A673 (cell line): ENCODE measurements at regions not wholly inside any gene's neighbourhood (a gene's known extent, or its start where the extent isn't known, plus 50 kb on each side); places are given as distances from the start of the nearest gene placed in this dataset.

Experiments
- BruUV-seq: library from RNA; stranded (reverse); fragments of 400-500 nt; replicated peaks from 2 replicates; lab custom pipeline; 2021; lab: Mats Ljungman, UMichigan
- CTCF ChIA-PET: fragments of 300-600 bp; sonication (Branson Sonifier 250); formaldehyde crosslinking; loops from one replicate; lab custom pipeline; 2022; ENCODE audit warnings: antibody characterized with exemption; lab: Charles Lee
- POLR2A ChIA-PET: fragments of 300-600 bp; sonication (Branson Sonifier 250); formaldehyde crosslinking; loops from one replicate; lab custom pipeline; 2022; ENCODE audit warnings: antibody characterized with exemption; ENCODE audit not compliant: low non-redundant PET; lab: Charles Lee
- DNase-seq: peaks from one replicate; pipeline ENCODE4 v3.0.0-alpha.2; 2015; ENCODE audit warnings: low spot score
- H3K27ac ChIP-seq: fragments of 200-600 bp; sonication (generic); 2 replicates; pipeline ENCODE4 v1.5.1; 2016; ENCODE audit warnings: mixed run types, low read depth, mild to moderate bottlenecking, mixed read lengths, antibody characterized with exemption, low read length; ENCODE audit not compliant: poor library complexity, severe bottlenecking
- H3K27me3 ChIP-seq: fragments of 200-600 bp; sonication (generic); replicated peaks from 2 replicates; pipeline ENCODE4 v1.6.1; 2017; ENCODE audit warnings: mixed run types, low read depth, mild to moderate bottlenecking, mixed read lengths, antibody characterized with exemption, low read length; ENCODE audit not compliant: insufficient read depth, poor library complexity
- H3K36me3 ChIP-seq: fragments of 200-600 bp; sonication (generic); 2 replicates; pipeline ENCODE4 v1.6.1; 2016; ENCODE audit warnings: mixed run types, mild to moderate bottlenecking, mixed read lengths, antibody characterized with exemption, low read length; ENCODE audit not compliant: insufficient read depth, poor library complexity, severe bottlenecking
- H3K4me1 ChIP-seq: fragments of 200-600 bp; sonication (generic); 2 replicates; pipeline ENCODE4 v1.6.1; 2017; ENCODE audit warnings: mixed run types, mild to moderate bottlenecking, mixed read lengths, antibody characterized with exemption, low read length; ENCODE audit not compliant: insufficient read depth, poor library complexity, severe bottlenecking
- H3K4me3 ChIP-seq: fragments of 200-600 bp; sonication (generic); 2 replicates; pipeline ENCODE4 v1.5.1; 2016; ENCODE audit warnings: low read depth, mixed run types, mild to moderate bottlenecking, mixed read lengths, low read length; ENCODE audit not compliant: poor library complexity, severe bottlenecking
- H3K9me3 ChIP-seq: fragments of 200-600 bp; sonication (generic); 2 replicates; pipeline ENCODE4 v1.6.1; 2016; ENCODE audit warnings: mixed run types, low read depth, mild to moderate bottlenecking, mixed read lengths, antibody characterized with exemption, low read length; ENCODE audit not compliant: poor library complexity, severe bottlenecking
- CTCF ChIP-seq: fragments of 300-800, 200-600 bp; sonication (generic); conservative IDR thresholded peaks from 2 replicates; pipeline ENCODE4 v1.5.1; 2017; ENCODE audit warnings: low read depth, mild to moderate bottlenecking, antibody characterized with exemption, low read length, moderate library complexity, mixed read lengths
- EZH2 ChIP-seq: fragments of 200-600 bp; sonication (generic); IDR thresholded peaks from 2 replicates; pipeline ENCODE4 v1.6.1; 2017; ENCODE audit warnings: borderline replicate concordance, low read depth, mild to moderate bottlenecking, mixed read lengths, antibody characterized with exemption, low read length; ENCODE audit not compliant: poor library complexity, severe bottlenecking
- intact Hi-C: fragments of 100-400 bp; cut with micrococcal nuclease; formaldehyde crosslinking; loops from one replicate; pipeline ENCODE4 v1.10.0; 2022; ENCODE audit not compliant: unreplicated experiment

DNA sequence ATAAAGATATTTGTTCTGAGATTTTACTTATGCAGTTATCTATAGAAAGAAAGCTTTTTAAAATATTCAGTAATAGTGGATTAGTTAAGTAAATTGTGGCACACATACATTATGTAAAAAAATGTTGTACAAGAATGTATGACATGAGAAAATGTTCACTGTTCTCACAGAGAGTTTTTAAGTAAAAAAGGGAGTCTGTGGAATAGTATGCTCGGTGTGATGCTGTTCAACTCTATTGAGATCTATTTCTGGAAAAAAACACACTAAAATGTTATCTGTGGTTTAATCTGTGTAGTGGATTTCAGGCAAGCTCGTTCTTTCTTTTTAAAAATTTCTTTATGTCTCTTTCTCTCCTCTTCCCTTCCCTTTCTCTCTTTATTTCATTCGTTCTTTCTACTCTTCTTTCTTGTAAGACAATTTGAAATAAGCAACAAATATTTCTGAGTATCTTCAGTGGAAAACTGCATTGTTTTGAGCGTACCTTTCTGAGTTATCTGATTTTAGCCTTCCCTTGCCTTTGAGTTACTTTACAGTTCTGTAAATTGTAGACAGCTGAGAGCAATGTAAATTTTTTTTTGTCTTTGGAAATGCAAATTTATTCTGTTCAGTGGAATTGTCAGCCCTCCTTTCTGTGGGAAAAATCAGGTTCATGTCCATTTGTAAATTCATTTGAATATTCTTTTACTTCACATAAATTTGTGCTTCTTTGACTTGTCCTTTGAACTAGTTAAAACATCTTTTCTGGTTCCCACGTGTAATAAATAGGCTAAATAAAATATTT is 229.0 kb upstream of the NOX3 start:
- Histone ChIP-seq H3K27ac (no peak overlapping the region), H3K4me3 (no peak overlapping the region), H3K27me3 (no peaks in the 10 kb centered on the region), H3K9me3 (no peaks in the 10 kb centered on the region), H3K4me1 (peaks cover 6% of the 10 kb centered on the region), H3K36me3 (no peaks in the 10 kb centered on the region)
- intact Hi-C loops = no loop called here
- CTCF ChIA-PET = no interaction called here
- no TSS peak for BruUV-seq
- POLR2A ChIA-PET = no interaction called here
- no peak for DNase-seq
- TF ChIP-seq EZH2 (no peak), CTCF (no peak)

DNA sequence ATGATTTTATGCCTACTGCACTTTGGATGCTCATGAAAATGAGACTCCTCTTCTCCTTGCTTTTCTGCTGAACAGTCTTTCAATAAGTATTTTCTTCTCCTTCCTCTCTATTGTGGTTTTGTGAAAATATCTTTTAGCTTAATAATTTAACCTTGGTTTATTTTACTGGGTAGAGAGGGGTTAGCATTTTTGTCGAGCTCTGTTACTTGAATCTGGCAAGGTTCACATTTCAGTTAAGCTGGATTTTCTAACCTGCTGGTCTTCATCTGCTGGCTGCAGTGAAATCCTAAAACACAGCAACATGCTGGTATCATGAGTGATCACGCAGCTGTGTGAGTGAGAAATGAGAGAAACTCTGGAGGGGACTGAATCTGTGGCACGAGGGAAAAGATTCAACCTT is 222.7 kb upstream of the NOX3 start:
- ChIA-PET CTCF (no interaction called here), POLR2A (no interaction called here)
- Histone ChIP-seq H3K4me3 (no peak overlapping the region), H3K9me3 (no peaks in the 10 kb centered on the region), H3K36me3 (no peaks in the 10 kb centered on the region), H3K27me3 (no peaks in the 10 kb centered on the region), H3K27ac (no peak overlapping the region), H3K4me1 (peaks cover 6% of the 10 kb centered on the region)
- no peak for DNase-seq
- BruUV-seq = no TSS peak
- intact Hi-C loops = no loop called here
- TF ChIP-seq EZH2 (no peak), CTCF (no peak)

DNA sequence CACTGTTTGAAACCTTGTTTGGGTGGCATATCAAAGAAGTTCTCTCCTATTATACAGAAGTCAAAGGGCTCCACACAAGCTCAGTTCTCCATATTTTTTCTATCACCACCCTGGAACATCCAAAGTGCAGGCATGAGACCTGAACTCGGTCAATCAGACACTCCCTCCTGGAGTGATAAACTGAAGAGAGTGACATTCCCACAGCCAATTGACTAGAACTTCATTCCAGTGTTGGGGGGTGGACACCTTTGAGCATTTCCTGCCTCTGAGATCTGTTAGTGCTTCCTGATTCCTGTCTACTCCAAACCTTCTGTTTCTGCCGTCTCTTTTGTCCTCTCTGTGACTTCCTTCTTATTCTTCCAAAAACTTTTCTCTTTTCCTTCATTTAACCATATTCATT is 220.7 kb upstream of the NOX3 start:
- Histone ChIP-seq H3K9me3 (no peaks in the 10 kb centered on the region), H3K27me3 (no peaks in the 10 kb centered on the region), H3K4me1 (no peaks in the 10 kb centered on the region), H3K36me3 (no peaks in the 10 kb centered on the region), H3K27ac (no peak overlapping the region), H3K4me3 (no peak overlapping the region)
- intact Hi-C loops = no loop called here
- CTCF ChIA-PET = no interaction called here
- DNase-seq = no peak
- POLR2A ChIA-PET = no interaction called here
- no peak for TF ChIP-seq EZH2
- TF ChIP-seq CTCF = no peak
- BruUV-seq = no TSS peak
